ENCODE measurements at regions not wholly inside any gene's neighbourhood (a gene's known extent, or its start where the extent isn't known, plus 50 kb on each side); places are given as distances from the start of the nearest gene placed in this dataset.

GRCh38 chr10:91040343-91040742, 119.5 kb upstream of the ANKRD1 start:
- DNase-seq = no peak

GRCh38 chr10:91042069-91042468, 121.2 kb upstream of the ANKRD1 start:
- no peak for DNase-seq

GRCh38 chr10:91043173-91043910, 122.5 kb upstream of the ANKRD1 start:
- no peak for DNase-seq

GRCh38 chr10:91046869-91047268, 126.0 kb upstream of the ANKRD1 start:
- DNase-seq = no peak

- no peak for DNase-seq
Measured at GRCh38 chr10:91048380-91048779, 127.5 kb upstream of the ANKRD1 start.

- DNase-seq = no peak
Measured at GRCh38 chr10:91049296-91049987, 128.6 kb upstream of the ANKRD1 start.

- no peak for DNase-seq
Measured at GRCh38 chr10:91049988-91050360, 129.1 kb upstream of the ANKRD1 start.

- DNase-seq = no peak
Measured at GRCh38 chr10:91050371-91051034, 129.6 kb upstream of the ANKRD1 start.

GRCh38 chr10:91051829-91052228, 130.9 kb upstream of the ANKRD1 start:
- DNase-seq = peak; percentile 22

- DNase-seq = no peak
Measured at GRCh38 chr10:91054325-91054724, 133.4 kb upstream of the ANKRD1 start.

- no peak for DNase-seq
Measured at GRCh38 chr10:91061187-91061586, 140.3 kb upstream of the ANKRD1 start.

- DNase-seq = no peak
Measured at GRCh38 chr10:91061608-91062007, 140.7 kb upstream of the ANKRD1 start.

- DNase-seq = no peak
Measured at GRCh38 chr10:91062091-91062490, 141.2 kb upstream of the ANKRD1 start.

GRCh38 chr10:91071786-91072185, 148.7 kb upstream of the PCGF5 start:
- no peak for DNase-seq

- no peak for DNase-seq
Measured at GRCh38 chr10:91073286-91073979, 147.0 kb upstream of the PCGF5 start.

GRCh38 chr10:91076991-91077548, 143.4 kb upstream of the PCGF5 start:
- no peak for DNase-seq

- DNase-seq = peak; percentile 11
Measured at GRCh38 chr10:91077549-91078071, 142.9 kb upstream of the PCGF5 start.

- no peak for DNase-seq
Measured at GRCh38 chr10:91080776-91081175, 139.7 kb upstream of the PCGF5 start.

- DNase-seq = no peak
Measured at GRCh38 chr10:91082447-91082846, 138.0 kb upstream of the PCGF5 start.

GRCh38 chr10:91088300-91089140, 131.9 kb upstream of the PCGF5 start:
- no peak for DNase-seq

GRCh38 chr10:91090761-91091529, 129.5 kb upstream of the PCGF5 start:
- no peak for DNase-seq
